ENCODE measurements at regions not wholly inside any gene's neighbourhood (a gene's known extent, or its start where the extent isn't known, plus 50 kb on each side); places are given as distances from the start of the nearest gene placed in this dataset.

DNA sequence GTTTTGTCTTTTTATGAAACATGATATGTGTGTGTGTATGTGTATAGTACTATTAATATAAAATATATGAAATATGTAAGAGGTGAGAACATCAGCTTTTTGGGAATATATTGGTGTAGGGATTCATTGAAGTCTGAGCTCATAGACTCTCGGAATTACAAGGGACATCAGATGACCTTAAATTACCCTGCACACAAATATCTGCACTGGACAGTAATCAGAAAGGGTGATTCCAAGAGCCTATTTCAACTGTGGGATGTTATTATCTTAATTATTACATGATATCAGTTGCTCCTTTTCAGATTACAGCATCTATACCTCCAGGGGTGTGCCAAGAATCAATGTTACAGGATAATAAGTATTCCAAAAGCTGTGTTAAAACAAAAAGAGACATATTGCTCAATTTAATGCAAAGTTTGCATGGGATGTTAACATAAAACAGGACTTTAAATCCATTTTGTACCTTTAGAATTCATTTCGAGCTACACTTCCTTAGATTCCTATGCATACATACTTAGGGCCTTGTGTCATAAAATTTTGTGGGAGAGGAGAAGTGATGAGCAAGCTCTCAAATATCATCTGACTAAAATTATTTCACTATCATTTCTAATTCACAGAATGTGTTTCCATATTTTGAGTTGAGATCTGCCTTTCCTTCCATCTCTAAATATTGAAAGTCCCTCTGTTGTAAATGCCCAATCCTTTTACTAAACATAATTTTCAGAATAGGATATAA lies 365.2 kb downstream of the BRINP1 start:
- Histone ChIP-seq H3K9me3 (ENCODE audit: control insufficient read depth, low read depth, low read length) (no peaks in the 10 kb centered on the region), H3K79me2 (ENCODE audit: insufficient read depth, low read length) (no peaks in the 10 kb centered on the region), H2BK12ac (ENCODE audit: insufficient read length, low read depth, low read length) (no peak overlapping the region), H3K14ac (ENCODE audit: insufficient read depth, low read length) (no peak overlapping the region), H4K20me1 (ENCODE audit: control insufficient read depth, insufficient read depth, insufficient read length) (no peaks in the 10 kb centered on the region), H3K27me3 (ENCODE audit: insufficient read depth, low read length) (no peaks in the 10 kb centered on the region), H2BK15ac (ENCODE audit: low read depth, low read length) (no peak overlapping the region), H3K56ac (ENCODE audit: insufficient read length, low read depth, low read length) (no peak overlapping the region), H3K4me1 (ENCODE audit: insufficient read depth, low read length) (no peaks in the 10 kb centered on the region), H3T11ph (ENCODE audit: low read length) (no peak overlapping the region), H3K23ac (ENCODE audit: insufficient read length, low read depth, low read length) (no peak overlapping the region), H3K9ac (ENCODE audit: extremely low read depth, insufficient read length, low read length) (no peak overlapping the region), H3K4ac (ENCODE audit: low read depth, low read length) (no peak overlapping the region), H3K4me2 (ENCODE audit: insufficient read depth, insufficient read length, low read length) (no peak overlapping the region), H2AK5ac (ENCODE audit: insufficient read length, low read length) (no peak overlapping the region), H3K27ac (ENCODE audit: insufficient read length, low read depth, low read length) (no peak overlapping the region), H2BK20ac (ENCODE audit: low read depth, low read length, poor library complexity, severe bottlenecking) (no peak overlapping the region), H4K8ac (replicated peaks; ENCODE audit: insufficient read length, low read depth, low read length) (no peak overlapping the region), H2BK120ac (ENCODE audit: low read depth, low read length, poor library complexity, severe bottlenecking) (no peak overlapping the region), H4K91ac (ENCODE audit: insufficient read length, low read depth, low read length) (no peak overlapping the region), H2AFZ (ENCODE audit: low read length) (no peak overlapping the region), H4K5ac (ENCODE audit: insufficient read length, low read depth, low read length) (no peak overlapping the region), H3K79me1 (ENCODE audit: insufficient read depth, low read depth, low read length, poor library complexity, severe bottlenecking) (no peaks in the 10 kb centered on the region), H3K18ac (ENCODE audit: insufficient read length, low read depth, low read length) (no peak overlapping the region), H2BK5ac (ENCODE audit: insufficient read length, low read length) (no peak overlapping the region), H3K23me2 (ENCODE audit: insufficient read length, low read depth, low read length, poor library complexity, severe bottlenecking) (no peaks in the 10 kb centered on the region)
- no peak overlapping the region for H3K27ac Mint-ChIP-seq
- no peak for TF ChIP-seq CTCF (conservative IDR thresholded peaks at IDR 0.05)
- H3K4me3 Mint-ChIP-seq = no peak overlapping the region
- no peak for DNase-seq
- H3K4me1 Mint-ChIP-seq = peaks cover 5 to 9% of the 10 kb centered on the region in 2 experiments
- H3K36me3 Mint-ChIP-seq (ENCODE audit: insufficient read depth in 1 of 3, low read depth in 3 of 3) = no peaks in the 10 kb centered on the region
- no peaks in the 10 kb centered on the region for H3K27me3 Mint-ChIP-seq (ENCODE audit: low read depth)
- no peaks in the 10 kb centered on the region for H3K9me3 Mint-ChIP-seq
- no CpG with 5 or more reads among the region's 2 CpGs for WGBS (ENCODE audit: extremely low coverage, insufficient read length, low lambda C conversion rate)

All from H9 (cell line).